Bronchial epithelial cell (primary cell): ENCODE measurements at regions not wholly inside any gene's neighbourhood (a gene's known extent, or its start where the extent isn't known, plus 50 kb on each side); places are given as distances from the start of the nearest gene placed in this dataset.

Source experiments
- DNase-seq: peaks from one replicate; pipeline ENCODE4 v3.0.0-alpha.2; 2010; ENCODE audit warnings: low read depth
- FAIRE-seq: peaks from 2 replicates; lab custom pipeline; 2011; peaks lifted over from hg19 to GRCh38; lab: Jason Lieb, UNC
- H3K27me3 ChIP-seq: 2 replicates; pipeline ENCODE4 v1.5.1; 2011; ENCODE audit warnings: low read length; ENCODE audit not compliant: control insufficient read depth, insufficient read depth
- H3K36me3 ChIP-seq: 2 replicates; pipeline ENCODE4 v1.5.1; 2011; ENCODE audit warnings: low read length; ENCODE audit not compliant: control insufficient read depth, insufficient read depth
- H3K4me3 ChIP-seq: 2 replicates; pipeline ENCODE4 v1.5.1; 2011; ENCODE audit warnings: mild to moderate bottlenecking, low read depth, low read length, control low read depth
- CTCF ChIP-seq: IDR thresholded peaks from 2 replicates; pipeline ENCODE4 v1.5.1; 2011; ENCODE audit warnings: mild to moderate bottlenecking, moderate library complexity, low read length, control low read depth, inconsistent platforms; ENCODE audit not compliant: insufficient read depth, severe bottlenecking

GRCh38 chr2:104788742-104789455, 65.0 kb upstream of the POU3F3 start:
- H3K4me3 ChIP-seq: no peak overlapping the region
- no peak for TF ChIP-seq CTCF
- no peak for DNase-seq
- no peaks in the 10 kb centered on the region for H3K36me3 ChIP-seq
- no peak for FAIRE-seq
- H3K27me3 ChIP-seq: no peaks in the 10 kb centered on the region

- TF ChIP-seq CTCF: no peak
- Histone ChIP-seq H3K36me3 (no peaks in the 10 kb centered on the region), H3K27me3 (no peaks in the 10 kb centered on the region), H3K4me3 (no peak overlapping the region)
- no peak for FAIRE-seq
- no peak for DNase-seq
Measured at GRCh38 chr2:104790100-104790811, 63.7 kb upstream of the POU3F3 start.

GRCh38 chr2:104790901-104791495, 62.9 kb upstream of the POU3F3 start:
- FAIRE-seq (no peak), DNase-seq (no peak)
- TF ChIP-seq CTCF: no peak
- Histone ChIP-seq H3K36me3 (no peaks in the 10 kb centered on the region), H3K4me3 (no peak overlapping the region), H3K27me3 (no peaks in the 10 kb centered on the region)

GRCh38 chr2:104793966-104794365, 59.9 kb upstream of the POU3F3 start:
- no peaks in the 10 kb centered on the region for H3K27me3 ChIP-seq
- H3K4me3 ChIP-seq: no peak overlapping the region
- H3K36me3 ChIP-seq: no peaks in the 10 kb centered on the region
- no peak for TF ChIP-seq CTCF
- DNase-seq (no peak), FAIRE-seq (no peak)

- Histone ChIP-seq H3K4me3 (no peak overlapping the region), H3K27me3 (no peaks in the 10 kb centered on the region), H3K36me3 (no peaks in the 10 kb centered on the region)
- no peak for TF ChIP-seq CTCF
- FAIRE-seq (no peak), DNase-seq (no peak)
Measured at GRCh38 chr2:104794441-104794840, 59.5 kb upstream of the POU3F3 start.
